Myocyte (in vitro differentiated cells): ENCODE measurements at regions not wholly inside any gene's neighbourhood (a gene's known extent, or its start where the extent isn't known, plus 50 kb on each side); places are given as distances from the start of the nearest gene placed in this dataset.

Experiments
- DNase-seq: peaks from one replicate; pipeline ENCODE4 v3.0.0-alpha.2; 2012; ENCODE audit warnings: low read depth

DNA sequence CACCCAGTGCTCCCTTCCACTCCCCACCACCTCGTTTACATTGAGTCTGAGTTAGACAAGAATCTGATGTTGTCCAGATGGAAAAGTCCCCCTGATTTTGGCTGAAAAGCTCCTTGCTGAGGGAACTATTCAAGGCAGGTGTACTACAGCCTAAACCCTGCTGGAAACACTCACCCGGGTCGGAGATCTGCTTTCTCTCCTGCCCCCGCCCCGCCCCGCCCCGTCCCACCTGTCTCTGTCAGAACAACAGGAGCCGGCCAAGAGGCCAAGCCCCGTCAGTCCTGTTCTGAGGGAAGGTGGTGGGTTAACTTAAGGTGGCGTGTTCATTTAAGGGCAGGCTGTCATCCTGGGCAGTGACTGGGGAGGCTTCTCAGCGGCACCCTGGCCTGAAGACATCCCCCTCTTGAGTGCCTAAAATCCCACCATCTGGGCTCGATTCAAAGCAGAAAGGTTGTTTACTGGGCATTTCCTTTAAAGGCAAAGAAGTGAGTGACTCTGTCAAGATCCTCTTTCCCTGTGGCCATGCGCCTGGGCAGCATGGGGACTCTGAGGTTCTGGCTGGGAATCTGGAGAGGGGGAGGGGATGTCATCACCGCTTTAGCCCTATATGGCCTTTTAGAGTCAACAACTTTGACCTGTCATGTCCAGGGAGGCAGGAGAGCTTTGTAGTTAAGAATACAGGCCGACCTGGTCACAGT, 71.1 kb upstream of the NEURL1B start:
- no peak for DNase-seq

DNA sequence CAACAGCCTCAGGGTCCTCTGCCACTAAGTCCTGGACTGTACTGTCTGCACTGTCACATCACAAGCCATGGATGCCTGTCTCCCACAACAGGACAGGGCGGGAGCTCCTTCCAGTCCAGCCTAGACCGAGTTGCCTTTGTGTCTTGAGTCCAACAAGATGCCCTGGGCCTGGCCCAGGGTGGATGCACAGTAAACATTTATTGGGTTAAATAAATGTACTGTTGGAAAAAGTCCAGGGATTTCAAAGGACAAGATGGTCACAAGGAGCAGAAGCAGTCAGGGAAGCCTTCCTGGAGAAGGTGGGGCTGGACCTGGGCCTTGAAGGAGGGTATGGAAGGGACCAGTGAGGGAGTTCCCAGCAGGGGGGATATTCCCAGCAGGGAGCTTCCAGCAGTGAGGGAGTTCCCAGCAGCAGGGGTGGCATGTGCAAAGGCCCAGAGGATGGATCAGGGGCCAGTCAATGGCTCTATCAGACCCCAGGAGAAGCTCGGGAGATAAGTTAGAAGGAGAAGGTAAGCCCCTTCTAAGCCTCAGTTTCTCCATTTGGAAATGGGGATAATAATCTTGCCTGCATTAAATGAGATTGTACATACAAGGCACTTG, 72.7 kb upstream of the NEURL1B start:
- DNase-seq, result no peak

- no peak for DNase-seq
Measured at GRCh38 chr5:172567843-172568242, 73.2 kb upstream of the NEURL1B start.

- DNase-seq, result no peak
Measured at GRCh38 chr5:172567294-172567693, 73.8 kb upstream of the NEURL1B start.

GRCh38 chr5:172565931-172566665, 75.0 kb upstream of the NEURL1B start:
- DNase-seq, result no peak

DNA sequence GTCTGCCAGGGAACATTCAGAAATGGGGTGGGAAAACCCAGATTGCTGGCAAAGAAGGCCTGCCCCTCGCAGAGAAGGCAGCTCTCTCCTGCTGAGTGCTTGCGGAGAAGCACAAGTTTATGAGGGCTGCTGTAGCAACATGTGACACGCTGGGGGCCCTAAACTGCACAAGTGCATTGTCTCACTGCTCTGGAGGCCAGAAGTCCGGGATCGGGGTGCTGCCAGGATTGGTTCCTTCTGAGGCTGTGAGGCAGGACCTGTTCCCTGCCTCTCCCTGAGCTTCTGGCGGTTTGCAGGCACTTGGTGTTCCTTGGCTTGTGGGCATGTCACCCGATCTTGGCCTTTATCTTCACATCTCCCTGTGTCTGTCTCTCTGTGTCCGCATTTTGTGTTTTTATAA, 75.6 kb upstream of the NEURL1B start:
- DNase-seq, result no peak

DNA sequence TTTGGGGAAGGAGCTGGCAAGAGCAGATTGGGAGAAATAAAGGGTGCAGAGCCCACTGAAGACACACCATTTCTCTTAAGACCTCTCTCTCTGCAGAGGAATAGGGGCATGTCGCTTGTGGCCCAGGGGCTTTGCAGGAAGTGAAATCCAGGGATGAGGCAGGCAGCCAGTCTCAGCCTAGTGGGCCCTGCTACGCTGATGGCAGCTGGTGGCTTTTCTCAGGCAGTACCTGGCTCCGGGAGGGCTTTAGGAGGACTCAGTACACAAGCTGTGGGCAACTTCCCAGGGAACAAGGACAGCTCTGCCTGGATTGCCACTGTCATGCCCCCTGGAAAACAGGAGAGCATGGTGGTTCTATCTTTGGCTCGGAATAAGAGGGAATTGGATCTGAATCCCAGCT, 76.2 kb upstream of the NEURL1B start:
- DNase-seq, result no peak

GRCh38 chr5:172564188-172564587, 76.9 kb upstream of the NEURL1B start:
- no peak for DNase-seq

GRCh38 chr5:172562443-172562842, 78.6 kb upstream of the NEURL1B start:
- no peak for DNase-seq

- DNase-seq, result no peak
Measured at GRCh38 chr5:172561151-172561550, 79.9 kb upstream of the NEURL1B start.

- peak; percentile 74 for DNase-seq
Measured at GRCh38 chr5:172559004-172559932, 81.8 kb upstream of the NEURL1B start.

DNA sequence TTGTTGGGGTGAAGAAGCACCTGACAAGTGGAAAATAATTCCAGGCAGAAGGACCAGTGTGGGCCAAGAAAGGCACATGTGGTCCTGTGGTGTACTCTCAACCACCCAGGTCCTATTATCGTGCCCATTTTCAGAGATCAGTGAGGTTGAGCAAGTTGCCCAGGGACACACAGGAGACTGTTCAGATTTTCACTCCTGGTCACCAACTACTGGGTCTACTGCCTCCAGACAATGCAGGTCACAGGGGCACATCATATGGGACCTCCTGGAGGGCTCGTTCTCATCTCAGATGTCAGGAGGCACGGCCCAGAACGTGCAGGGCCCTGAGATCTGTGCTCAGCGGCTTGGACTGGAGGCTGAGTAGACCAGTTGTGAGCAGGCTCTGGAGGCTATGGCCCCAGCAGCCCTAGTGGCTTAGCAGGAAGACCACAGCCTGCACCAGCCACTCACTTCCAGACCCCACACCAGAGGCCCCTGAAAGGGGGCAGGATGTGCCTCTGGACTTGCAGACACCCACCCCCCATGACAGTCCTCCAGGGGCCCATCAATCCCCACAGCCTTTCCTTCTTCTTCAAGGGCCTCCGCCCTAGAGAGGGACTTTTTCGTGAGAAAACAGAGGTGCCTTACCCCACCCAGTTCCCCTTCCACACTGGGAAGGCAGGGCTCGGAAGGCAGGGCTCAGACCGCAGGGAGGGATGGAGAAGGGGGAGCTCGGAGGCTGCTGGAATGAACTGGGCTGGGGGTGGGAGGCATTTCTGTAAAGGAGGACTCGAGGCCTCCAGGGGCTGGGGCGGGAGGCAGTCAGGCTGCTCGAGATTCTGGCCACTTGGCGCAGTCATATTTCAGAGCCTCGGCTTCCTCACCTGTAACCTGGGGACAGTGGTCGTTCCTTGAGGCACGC, 82.7 kb upstream of the NEURL1B start:
- no peak for DNase-seq

DNA sequence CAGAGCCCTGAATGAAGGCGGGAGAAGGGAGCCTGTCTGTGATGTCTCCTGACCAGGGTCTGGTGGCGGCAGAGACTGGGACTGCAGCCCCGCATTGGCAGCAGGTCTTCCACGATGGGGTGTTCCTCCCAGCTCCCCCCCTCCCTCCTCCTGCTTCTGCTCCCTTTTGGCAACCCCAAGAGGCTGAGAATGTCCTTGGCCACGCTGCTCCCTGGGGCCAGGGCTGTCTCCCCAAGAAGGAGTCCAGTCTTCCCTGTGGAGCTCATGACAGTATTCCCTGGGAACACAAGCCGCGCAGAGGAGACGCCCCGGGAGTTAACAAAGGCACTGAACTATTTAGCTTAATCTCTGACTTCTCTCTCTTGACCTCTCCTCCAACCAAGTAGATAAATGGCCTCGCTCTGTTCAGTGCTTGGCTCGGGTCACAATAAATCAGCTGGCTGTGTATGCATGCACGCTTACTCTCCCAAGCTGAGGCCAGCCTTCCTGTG, 84.0 kb upstream of the NEURL1B start:
- DNase-seq, result no peak

DNA sequence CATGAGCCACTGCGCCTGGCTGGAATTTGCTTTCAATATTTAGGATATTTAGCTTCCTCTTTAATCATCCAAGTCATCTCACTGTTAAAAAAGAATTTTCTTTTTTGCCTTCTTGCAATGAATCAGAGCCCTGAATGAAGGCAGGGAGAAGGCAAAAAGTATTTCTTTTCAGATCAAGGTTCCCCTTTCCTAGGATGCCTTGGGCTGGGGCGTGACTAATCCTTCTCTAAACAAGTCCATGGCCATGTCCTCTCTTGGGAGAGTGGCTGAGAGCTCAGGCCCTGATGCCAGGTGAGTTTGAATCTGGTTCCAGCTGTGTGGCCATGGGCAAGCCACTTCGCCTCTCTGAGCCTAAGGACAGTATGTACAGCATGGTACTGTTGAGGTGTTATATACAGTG, 84.8 kb upstream of the NEURL1B start:
- DNase-seq, result no peak

DNA sequence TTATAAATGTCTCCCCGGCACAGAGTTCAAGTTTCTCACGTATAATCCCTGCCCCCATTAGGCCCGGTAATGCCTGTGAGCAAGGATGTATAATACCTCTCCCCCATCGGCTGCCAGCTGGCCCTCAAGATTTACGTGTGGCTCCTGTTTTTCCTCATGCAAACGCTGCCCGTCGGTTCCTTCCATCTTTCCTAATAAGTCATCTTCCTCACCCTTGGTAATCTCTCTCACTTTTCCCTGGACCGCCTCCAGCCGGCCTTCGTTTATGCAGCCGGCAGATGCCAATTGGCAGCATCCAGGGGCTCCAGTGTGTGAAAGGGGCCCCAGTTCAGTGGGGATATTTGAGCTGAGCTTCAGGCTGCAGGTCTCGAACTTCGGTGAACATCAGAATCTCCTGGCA, 86.5 kb upstream of the NEURL1B start:
- no peak for DNase-seq

GRCh38 chr5:172553903-172554302, 87.2 kb upstream of the NEURL1B start:
- no peak for DNase-seq

DNA sequence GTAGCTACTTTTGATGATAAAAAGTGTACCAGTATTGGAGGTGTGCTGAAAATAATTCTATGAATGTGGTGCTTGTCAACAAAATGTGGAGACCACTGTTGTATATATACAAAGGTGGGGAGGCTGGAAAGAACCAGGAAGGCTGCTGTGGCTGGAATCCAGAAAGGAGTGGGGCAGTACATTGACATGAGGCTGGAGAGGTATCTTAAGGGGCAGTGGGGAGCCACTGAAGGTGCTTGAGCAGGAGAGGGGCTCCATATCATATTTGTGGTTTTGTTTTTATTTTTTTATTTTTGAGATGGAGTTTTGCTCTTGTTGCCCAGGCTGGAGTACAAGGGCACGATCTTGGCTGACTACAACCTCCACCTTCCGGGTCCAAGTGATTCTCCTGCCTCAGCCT, 87.9 kb upstream of the NEURL1B start:
- no peak for DNase-seq

DNA sequence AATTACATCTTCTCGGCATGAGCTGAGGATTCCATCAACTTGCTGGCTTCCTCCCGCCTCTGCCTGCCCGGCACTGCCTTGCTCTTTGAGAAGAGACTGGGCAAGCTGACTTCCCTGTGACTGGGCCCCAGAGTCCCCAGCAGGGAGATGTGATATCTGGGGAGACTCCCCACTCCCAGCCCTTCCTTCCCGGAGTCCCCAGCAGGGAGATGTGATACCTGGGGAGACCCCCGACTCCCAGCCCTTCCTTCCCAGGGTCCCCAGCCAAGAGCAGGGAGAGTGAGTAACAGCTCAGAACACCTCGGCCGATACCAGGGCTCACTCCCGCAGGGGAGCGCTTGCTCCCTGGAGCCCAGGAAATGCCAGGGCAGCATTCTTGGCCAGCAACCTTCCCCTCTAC, 90.1 kb upstream of the NEURL1B start:
- no peak for DNase-seq

- no peak for DNase-seq
Measured at GRCh38 chr5:172550096-172550765, 90.8 kb upstream of the NEURL1B start.

- DNase-seq, result no peak
Measured at GRCh38 chr5:172549696-172550095, 91.4 kb upstream of the NEURL1B start.
